Activated CD4-positive, alpha-beta T cell treated with anti-CD3 and anti-CD28 coated beads, Interleukin-2, amount 50 U/mL, for 24 hours (primary cell): ENCODE measurements at regions not wholly inside any gene's neighbourhood (a gene's known extent, or its start where the extent isn't known, plus 50 kb on each side); places are given as distances from the start of the nearest gene placed in this dataset.

Experiments used
- DNase-seq, 2 donors: peaks; one replicate each; pipeline ENCODE4 v3.0.0-alpha.2; 2020; ENCODE audit warnings: low read depth in 1 of 2, low spot score in 1 of 2

DNA sequence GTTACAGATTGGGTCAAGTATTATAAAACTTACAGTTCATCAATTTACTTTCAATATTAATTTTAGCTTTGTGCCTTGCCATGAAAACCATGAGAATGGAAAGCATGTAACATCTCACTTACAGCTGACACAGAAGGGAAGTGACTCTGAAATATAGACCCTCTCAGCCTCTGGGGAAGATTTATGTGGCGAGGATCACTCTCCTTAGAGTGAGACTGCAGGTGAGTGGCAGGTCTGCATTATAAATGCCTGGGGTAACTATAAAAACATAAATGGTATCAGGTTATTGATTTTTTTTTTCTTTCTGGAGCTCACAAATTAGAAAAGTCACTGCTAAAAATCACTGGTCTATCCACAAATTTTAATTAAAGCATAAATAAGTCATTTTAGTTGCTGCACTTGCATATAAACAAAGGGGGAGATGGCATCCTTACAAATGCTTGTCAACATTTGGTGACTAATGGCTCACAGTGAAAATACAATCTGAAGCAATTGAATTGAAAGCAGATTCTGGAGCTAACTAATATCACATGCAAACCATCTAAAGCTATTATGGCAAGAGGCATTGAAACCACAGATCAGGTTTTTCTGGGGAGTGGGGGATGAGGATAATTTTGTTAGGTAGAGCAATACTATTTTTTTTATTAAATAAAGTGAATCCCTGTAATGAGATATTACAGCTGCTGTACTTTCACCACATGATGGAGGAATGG is 200.9 kb downstream of the TM2D1 start:
- DNase-seq = no peak

DNA sequence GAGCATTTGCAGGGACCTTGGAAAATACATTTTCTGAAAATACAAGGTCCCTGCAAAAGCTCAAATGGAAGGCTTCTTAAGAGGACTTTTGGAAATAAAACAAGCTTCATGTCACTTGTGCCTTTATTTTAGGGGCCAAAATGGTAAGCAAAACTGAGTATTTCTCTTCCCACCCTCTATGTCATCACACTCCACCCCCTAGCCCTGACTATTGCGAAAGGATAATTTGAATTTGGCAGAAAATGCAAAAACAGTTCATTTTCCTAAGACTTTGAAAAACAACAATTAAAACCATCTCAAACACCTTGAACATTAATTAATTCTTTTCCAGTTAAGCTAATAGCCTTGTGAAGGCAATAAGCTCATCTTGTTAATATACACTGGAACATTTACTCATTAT is 201.7 kb downstream of the TM2D1 start:
- no peak for DNase-seq

DNA sequence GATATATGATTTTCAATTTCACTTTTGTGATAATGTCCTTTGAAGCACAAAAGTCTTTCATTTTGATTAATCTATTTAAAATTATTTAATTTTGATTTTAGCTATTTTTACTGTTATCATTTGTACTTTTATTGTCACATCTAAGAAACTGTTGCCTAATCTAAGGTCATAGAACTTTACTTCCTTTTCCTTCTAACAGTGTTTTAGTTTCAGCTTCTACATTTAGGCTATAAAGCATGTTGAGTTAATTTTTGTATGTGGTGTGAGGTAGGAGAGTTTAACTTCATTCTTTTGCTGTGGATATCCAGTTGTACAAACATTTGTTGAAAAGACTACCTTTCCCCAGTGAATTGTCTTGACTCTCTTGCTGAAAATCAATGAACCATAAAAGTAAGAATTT is 204.5 kb downstream of the TM2D1 start:
- no peak for DNase-seq

DNA sequence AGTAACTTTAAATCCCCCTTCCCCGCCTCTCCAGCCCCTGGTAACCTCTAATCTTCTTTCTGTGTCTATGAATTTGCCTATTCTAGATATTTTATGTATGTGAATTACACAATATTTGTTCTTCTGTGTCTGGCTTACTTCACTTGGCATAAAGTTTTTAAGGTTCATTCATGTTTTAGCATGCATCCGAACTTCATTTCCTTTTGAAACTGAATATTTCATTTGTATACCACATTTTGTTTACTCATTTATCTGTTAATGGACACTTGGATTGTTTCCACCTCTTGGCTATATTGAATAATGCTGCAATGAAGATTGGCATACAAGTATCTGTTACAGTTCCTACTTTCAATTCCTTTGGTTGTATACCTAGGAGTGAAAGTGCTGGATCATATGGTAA is 205.3 kb downstream of the TM2D1 start:
- no peak for DNase-seq

DNA sequence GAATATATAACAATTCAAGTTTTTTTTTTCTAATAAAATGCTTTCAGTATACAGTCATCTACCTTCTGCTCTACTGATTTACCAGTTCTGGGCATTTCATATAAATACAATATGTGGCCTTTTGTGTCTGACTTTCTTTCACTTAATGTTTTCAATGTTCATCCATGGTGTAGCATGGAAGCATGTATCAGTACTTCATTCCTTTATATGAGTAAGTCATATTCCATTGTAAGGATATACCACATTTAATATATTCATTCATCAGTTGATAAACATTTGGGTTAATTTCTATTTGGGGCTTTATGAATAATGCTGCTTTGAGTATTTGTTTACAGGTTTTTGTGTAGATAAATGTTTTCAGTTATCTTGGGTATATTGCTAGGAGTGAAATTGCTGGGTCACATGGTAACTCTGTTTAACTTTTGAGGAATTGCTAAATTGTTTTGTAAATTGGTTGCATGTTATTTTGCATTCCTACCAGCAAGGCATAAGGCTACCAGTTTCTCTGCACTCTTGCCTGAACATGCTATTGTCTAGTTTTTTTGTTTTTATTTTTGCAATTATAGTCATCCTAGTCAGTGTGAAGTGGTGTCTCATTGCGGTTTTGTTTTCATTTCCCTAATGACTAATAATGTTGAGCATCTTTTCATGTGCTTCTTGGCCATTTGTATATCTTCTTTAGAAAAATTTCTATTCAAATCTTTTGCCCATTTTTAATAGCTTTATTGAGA is 206.1 kb downstream of the TM2D1 start:
- DNase-seq = no peak

DNA sequence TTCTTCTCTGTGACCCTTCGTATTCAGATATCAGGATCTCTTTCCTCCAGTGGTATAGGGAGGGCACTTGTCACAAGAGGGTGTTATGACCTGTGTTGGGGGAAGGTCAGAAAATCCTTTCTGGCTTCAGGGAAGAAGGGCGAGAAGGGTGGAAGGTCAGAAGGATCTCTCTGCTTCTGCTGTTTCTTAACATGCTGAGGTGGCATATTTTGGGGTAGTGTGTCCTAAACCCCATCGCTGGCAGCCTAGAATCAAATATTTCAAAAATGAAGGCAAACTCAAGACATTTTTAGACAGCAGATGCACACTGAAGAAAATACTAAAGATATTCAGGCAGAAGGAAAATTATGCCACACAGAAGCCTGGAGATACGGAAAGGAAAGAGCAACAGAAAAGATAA is 207.6 kb downstream of the TM2D1 start:
- no peak for DNase-seq

DNA sequence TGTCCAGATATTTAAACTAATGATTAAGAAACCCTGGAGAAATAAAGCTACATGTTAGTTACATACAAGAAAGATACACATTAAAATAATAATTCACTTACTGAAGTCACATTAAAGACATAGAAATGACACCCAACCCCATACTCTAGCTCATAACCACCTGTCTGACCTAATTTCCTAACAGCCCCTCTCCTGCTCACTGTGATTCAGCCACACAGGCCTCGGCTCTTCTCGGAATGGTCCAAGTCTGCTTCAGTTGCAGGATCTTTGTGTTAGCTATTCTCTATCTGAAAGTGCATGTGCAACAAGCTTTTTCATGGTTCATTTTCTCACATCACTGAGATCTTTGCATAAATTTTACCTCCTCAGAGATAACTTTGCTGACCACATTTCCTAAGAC is 209.8 kb downstream of the TM2D1 start:
- no peak for DNase-seq
